A673 (cell line): ENCODE measurements at regions not wholly inside any gene's neighbourhood (a gene's known extent, or its start where the extent isn't known, plus 50 kb on each side); places are given as distances from the start of the nearest gene placed in this dataset.

Experiments
- CTCF ChIP-seq: fragments of 300-800, 200-600 bp; sonication (generic); conservative IDR thresholded peaks from 2 replicates; pipeline ENCODE4 v1.5.1; 2017; ENCODE audit warnings: low read depth, mild to moderate bottlenecking, antibody characterized with exemption, low read length, moderate library complexity, mixed read lengths
- EZH2 ChIP-seq: fragments of 200-600 bp; sonication (generic); IDR thresholded peaks from 2 replicates; pipeline ENCODE4 v1.6.1; 2017; ENCODE audit warnings: borderline replicate concordance, low read depth, mild to moderate bottlenecking, mixed read lengths, antibody characterized with exemption, low read length; ENCODE audit not compliant: poor library complexity, severe bottlenecking

- TF ChIP-seq CTCF = no peak
- no peak for TF ChIP-seq EZH2
Measured at GRCh38 chr6:105901583-105901982, 184.6 kb upstream of the PRDM1 start.
